HEK293T (cell line): ENCODE measurements at regions not wholly inside any gene's neighbourhood (a gene's known extent, or its start where the extent isn't known, plus 50 kb on each side); places are given as distances from the start of the nearest gene placed in this dataset.

Experiments used
- ARNT ChIP-seq: fragments of 450-650 bp; IDR thresholded peaks from 2 replicates; pipeline ENCODE4 v1.6.1; 2017; ENCODE audit warnings: mild to moderate bottlenecking
- BHLHE40 ChIP-seq: fragments of 450-650 bp; IDR thresholded peaks from 2 replicates; pipeline ENCODE4 v1.6.1; 2016; ENCODE audit warnings: mild to moderate bottlenecking, moderate library complexity, borderline replicate concordance
- ELF4 ChIP-seq: fragments of 450-650 bp; IDR thresholded peaks from 2 replicates; pipeline ENCODE4 v1.6.1; 2017; ENCODE audit warnings: antibody characterized with exemption
- FOXA1 ChIP-seq: fragments of 450-650 bp; IDR thresholded peaks from 2 replicates; pipeline ENCODE4 v1.6.1; 2016; ENCODE audit warnings: mild to moderate bottlenecking
- FOXM1 ChIP-seq: fragments of 450-650 bp; IDR thresholded peaks from 2 replicates; pipeline ENCODE4 v1.6.1; 2017; ENCODE audit warnings: mild to moderate bottlenecking, borderline replicate concordance
- L3MBTL2 ChIP-seq: fragments of 450-650 bp; conservative IDR thresholded peaks from 2 replicates; pipeline ENCODE4 v1.6.1; 2016; ENCODE audit warnings: mild to moderate bottlenecking
- LEF1 ChIP-seq: fragments of 450-650 bp; IDR thresholded peaks from 2 replicates; pipeline ENCODE4 v1.6.1; 2017; ENCODE audit warnings: mild to moderate bottlenecking, borderline replicate concordance
- PKNOX1 ChIP-seq: fragments of 450-650 bp; IDR thresholded peaks from 2 replicates; pipeline ENCODE4 v1.6.1; 2016
- SP1 ChIP-seq: fragments of 450-650 bp; IDR thresholded peaks from 2 replicates; pipeline ENCODE4 v1.6.1; 2017
- SUZ12 ChIP-seq: fragments of 450-650 bp; IDR thresholded peaks from 2 replicates; pipeline ENCODE4 v1.6.1; 2016; ENCODE audit warnings: mild to moderate bottlenecking
- TARDBP ChIP-seq: fragments of 450-650 bp; IDR thresholded peaks from 2 replicates; pipeline ENCODE4 v1.6.1; 2016
- ZNF384 ChIP-seq: fragments of 450-650 bp; IDR thresholded peaks from 2 replicates; pipeline ENCODE4 v1.6.1; 2016

- TF ChIP-seq SP1 (no peak), SUZ12 (no peak), BHLHE40 (no peak), TARDBP (no peak), L3MBTL2 (no peak), FOXM1 (no peak), ARNT (no peak), ELF4 (no peak), PKNOX1 (no peak), ZNF384 (no peak), FOXA1 (no peak), LEF1 (no peak)
Observed at GRCh38 chr3:124115279-124115678, 123.4 kb upstream of the ROPN1 start.
